ENCODE measurements at regions not wholly inside any gene's neighbourhood (a gene's known extent, or its start where the extent isn't known, plus 50 kb on each side); places are given as distances from the start of the nearest gene placed in this dataset.
"Not testable (repeated sequence)": the region's sequence is repeated elsewhere in the genome, so short reads cannot be mapped to it uniquely, and the experiment has no call there.

DNA sequence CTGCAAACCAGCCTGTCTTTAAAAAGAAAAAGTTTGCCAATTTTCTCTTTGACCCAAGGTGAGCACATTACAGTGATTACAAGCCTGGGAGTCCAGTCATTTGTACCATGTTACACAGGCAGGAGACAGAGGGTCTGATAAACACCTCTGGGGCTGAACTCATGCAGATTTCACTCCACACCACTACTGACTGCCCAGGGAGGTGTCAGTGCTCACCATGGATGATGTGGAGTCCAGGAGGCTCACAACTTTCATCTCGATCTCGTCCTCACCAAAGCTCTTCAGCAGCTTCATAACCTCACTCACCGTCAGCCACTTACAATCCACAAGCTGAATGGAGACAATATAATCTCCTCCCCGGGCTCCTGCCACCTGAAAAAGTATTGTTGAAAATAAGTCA lies 302.4 kb downstream of the GOLGA6L6 start:
- H3K27ac ChIP-seq (ENCODE audit: low read length); H3K4me1 ChIP-seq (ENCODE audit: control insufficient read depth, insufficient read depth, low read length): not testable (repeated sequence)
- 80% methylated on average over 2 of the region's 4 CpGs for WGBS (ENCODE audit: insufficient coverage)

DNA sequence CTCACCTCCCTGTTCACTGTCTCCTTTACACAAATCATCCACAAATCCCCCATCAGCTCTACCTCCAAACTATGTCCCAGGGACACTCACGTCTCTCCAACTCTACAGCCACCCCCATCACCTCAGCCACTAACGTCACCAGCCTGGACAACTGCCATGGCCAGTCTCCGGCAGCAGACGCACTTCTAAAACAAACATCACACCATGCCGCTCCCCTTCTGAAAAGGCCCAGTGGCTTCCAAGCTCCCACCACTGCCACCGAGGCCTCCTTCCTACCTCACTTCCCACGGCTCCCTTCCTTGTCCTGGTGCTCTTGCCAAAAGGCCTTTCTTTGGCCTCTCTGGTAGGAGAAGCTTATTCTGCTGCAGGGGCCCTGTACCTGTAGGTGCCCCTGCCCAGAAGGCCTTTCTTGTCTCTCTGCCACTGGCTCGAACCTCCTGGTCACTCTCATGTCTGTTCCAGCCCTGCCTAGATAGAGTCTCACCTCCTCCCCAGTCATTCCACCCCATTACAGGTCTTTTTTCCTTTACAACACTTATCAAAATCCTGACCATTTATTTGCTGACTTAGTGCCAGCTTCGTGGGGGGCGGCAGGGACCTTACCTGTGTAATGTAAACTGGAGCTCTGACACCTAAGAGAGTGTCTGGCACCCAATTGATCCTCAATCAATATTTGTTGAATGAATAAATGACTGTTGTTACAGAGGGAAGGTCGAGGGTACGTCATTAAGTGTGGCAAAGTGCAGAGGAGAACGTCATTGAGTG lies 304.2 kb downstream of the GOLGA6L6 start:
- peaks cover 67% of the 10 kb centered on the region for H3K9me3 ChIP-seq (replicated peaks; ENCODE audit: control insufficient read depth, low read depth, low read length)
- not testable (repeated sequence) for H3K27me3 ChIP-seq (ENCODE audit: control insufficient read depth, insufficient read depth, low read length); H3K4me3 ChIP-seq (ENCODE audit: low read length); H3K36me3 ChIP-seq (ENCODE audit: control insufficient read depth, insufficient read depth, low read length); H3K27ac ChIP-seq (ENCODE audit: low read length); DNase-seq; H3K4me1 ChIP-seq (ENCODE audit: control insufficient read depth, insufficient read depth, low read length)
- WGBS (ENCODE audit: insufficient coverage) = 69% methylated on average over 13 of the region's 13 CpGs

More for the DNA sequence above, 302.4 kb downstream of the GOLGA6L6 start:
- H3K27me3 ChIP-seq (ENCODE audit: control insufficient read depth, insufficient read depth, low read length); H3K4me3 ChIP-seq (ENCODE audit: low read length); DNase-seq; H3K36me3 ChIP-seq (ENCODE audit: control insufficient read depth, insufficient read depth, low read length): not testable (repeated sequence)
- peaks cover 63% of the 10 kb centered on the region for H3K9me3 ChIP-seq (replicated peaks; ENCODE audit: control insufficient read depth, low read depth, low read length)

DNA sequence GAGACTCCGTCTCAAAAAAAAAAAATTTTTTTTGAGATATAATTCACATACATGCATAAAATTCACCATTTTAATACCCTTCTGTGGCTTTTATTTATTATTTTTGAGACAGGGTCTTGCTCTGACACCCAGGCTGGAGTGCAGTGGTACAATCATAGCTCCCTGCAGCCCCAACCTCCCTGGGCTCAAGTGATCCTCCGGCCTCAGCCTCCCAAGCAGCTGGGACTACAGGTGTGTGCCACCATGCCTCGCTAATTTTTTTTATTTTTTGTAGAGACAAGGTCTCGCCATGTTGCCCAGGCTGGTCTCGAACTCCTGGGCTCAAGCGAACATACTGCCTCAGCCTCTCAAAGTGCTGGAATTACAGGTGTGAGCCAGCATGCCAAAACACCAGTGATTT lies 305.9 kb downstream of the GOLGA6L6 start:
- H3K36me3 ChIP-seq (ENCODE audit: control insufficient read depth, insufficient read depth, low read length); DNase-seq; H3K4me1 ChIP-seq (ENCODE audit: control insufficient read depth, insufficient read depth, low read length); H3K27me3 ChIP-seq (ENCODE audit: control insufficient read depth, insufficient read depth, low read length); H3K4me3 ChIP-seq (ENCODE audit: low read length); H3K27ac ChIP-seq (ENCODE audit: low read length): not testable (repeated sequence)
- peaks cover 64% of the 10 kb centered on the region for H3K9me3 ChIP-seq (replicated peaks; ENCODE audit: control insufficient read depth, low read depth, low read length)
- WGBS (ENCODE audit: insufficient coverage) = 75% methylated on average over 3 of the region's 6 CpGs

DNA sequence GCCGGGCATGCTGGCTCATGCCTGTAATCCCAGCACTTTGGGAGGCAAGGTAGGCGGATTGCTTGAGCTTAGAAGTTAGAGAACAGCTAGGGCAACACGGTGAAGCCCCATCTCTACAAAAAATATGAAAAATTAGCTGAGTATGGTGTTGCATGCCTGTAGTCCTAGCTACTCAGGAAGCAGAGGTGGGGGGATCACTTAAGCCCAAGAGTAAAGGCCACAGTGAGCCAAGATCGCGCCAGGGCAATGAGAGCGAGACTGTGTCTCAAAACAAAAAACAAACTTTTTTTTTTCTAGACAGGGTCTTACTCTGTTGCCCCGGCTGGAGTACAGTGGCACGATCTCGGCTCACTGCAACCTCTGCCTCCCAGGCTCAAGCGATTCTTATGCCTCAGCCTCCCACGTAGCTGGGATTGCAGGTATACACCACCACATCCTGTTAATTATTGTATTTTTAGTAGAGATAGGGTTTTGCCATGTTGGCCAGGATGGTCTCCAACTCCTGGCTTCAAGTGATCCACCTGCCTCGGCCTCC lies 307.5 kb downstream of the GOLGA6L6 start:
- peaks cover 56% of the 10 kb centered on the region for H3K9me3 ChIP-seq (replicated peaks; ENCODE audit: control insufficient read depth, low read depth, low read length)
- not testable (repeated sequence) for H3K36me3 ChIP-seq (ENCODE audit: control insufficient read depth, insufficient read depth, low read length); H3K27ac ChIP-seq (ENCODE audit: low read length); H3K4me1 ChIP-seq (ENCODE audit: control insufficient read depth, insufficient read depth, low read length); H3K27me3 ChIP-seq (ENCODE audit: control insufficient read depth, insufficient read depth, low read length); DNase-seq; H3K4me3 ChIP-seq (ENCODE audit: low read length)
- 76% methylated on average over 7 of the region's 12 CpGs for WGBS (ENCODE audit: insufficient coverage)

DNA sequence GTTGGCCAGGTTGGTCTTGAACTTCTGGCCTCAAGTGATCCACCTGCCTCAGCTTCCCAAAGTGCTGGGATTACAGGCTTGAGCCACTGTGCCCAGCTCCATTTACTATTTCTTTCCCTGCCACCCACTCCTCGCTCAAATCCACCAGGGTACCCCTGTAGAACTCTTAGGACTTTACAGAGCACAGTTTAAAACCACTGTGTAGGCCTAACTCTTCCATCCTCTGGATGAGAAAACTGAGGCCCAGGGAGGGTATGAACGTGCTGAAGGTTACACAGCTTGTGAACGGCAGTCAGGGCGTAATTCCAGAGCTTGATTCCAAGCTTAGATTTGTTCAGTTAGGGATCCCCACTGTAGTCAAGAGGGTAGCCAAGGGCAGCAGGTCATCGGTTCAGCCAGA lies 309.1 kb downstream of the GOLGA6L6 start:
- not testable (repeated sequence) for H3K36me3 ChIP-seq (ENCODE audit: control insufficient read depth, insufficient read depth, low read length); DNase-seq
- H3K9me3 ChIP-seq (replicated peaks; ENCODE audit: control insufficient read depth, low read depth, low read length) = peaks cover 44% of the 10 kb centered on the region

DNA sequence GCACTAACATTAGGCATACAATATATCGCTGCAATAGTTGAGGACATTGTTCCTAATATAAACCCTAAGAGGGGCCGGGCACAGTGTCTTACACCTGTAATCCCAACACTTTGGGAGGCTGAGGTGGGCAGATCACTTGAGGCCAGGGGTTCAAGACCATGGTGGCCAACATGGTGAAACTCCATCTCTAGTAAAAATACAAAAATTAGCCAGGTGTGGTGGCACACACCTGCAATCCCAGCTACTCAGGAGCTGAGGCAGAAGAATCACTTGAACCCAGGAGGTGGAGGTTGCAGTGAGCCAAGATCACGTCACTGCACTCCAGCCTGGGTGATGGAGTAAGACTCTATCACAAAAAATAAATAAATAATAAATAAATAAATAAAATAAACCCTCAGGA lies 310.9 kb downstream of the GOLGA6L6 start:
- not testable (repeated sequence) for H3K4me3 ChIP-seq (ENCODE audit: low read length); H3K27me3 ChIP-seq (ENCODE audit: control insufficient read depth, insufficient read depth, low read length); DNase-seq; H3K36me3 ChIP-seq (ENCODE audit: control insufficient read depth, insufficient read depth, low read length); H3K4me1 ChIP-seq (ENCODE audit: control insufficient read depth, insufficient read depth, low read length); H3K27ac ChIP-seq (ENCODE audit: low read length)
- 78% methylated on average over 1 of the region's 3 CpGs for WGBS (ENCODE audit: insufficient coverage)
- peaks cover 43% of the 10 kb centered on the region for H3K9me3 ChIP-seq (replicated peaks; ENCODE audit: control insufficient read depth, low read depth, low read length)

More for the DNA sequence above, 309.1 kb downstream of the GOLGA6L6 start:
- not testable (repeated sequence) for H3K4me1 ChIP-seq (ENCODE audit: control insufficient read depth, insufficient read depth, low read length); H3K4me3 ChIP-seq (ENCODE audit: low read length); H3K27me3 ChIP-seq (ENCODE audit: control insufficient read depth, insufficient read depth, low read length); H3K27ac ChIP-seq (ENCODE audit: low read length)
- WGBS (ENCODE audit: insufficient coverage) = 59% methylated on average over 4 of the region's 5 CpGs

DNA sequence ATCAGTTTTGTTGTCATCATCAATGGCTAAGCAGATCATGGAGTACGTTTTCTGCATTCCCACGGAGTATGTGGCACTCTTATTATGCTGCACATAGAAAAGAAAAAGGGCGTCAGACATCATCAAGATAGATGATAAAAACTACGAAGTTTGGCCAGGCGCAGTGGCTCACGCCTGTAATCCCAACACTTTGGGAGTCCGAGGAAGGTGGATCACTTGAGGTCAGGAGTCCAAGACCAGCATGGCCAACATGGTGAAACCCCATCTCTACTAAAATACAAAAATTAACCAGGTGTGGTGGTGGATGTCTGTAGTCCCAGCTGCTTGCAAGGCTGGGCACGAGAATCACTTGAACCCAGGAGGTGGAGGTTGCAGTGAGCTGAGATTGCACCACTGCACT lies 312.8 kb downstream of the GOLGA6L6 start:
- H3K36me3 ChIP-seq (ENCODE audit: control insufficient read depth, insufficient read depth, low read length); DNase-seq; H3K27ac ChIP-seq (ENCODE audit: low read length); H3K4me1 ChIP-seq (ENCODE audit: control insufficient read depth, insufficient read depth, low read length); H3K27me3 ChIP-seq (ENCODE audit: control insufficient read depth, insufficient read depth, low read length); H3K4me3 ChIP-seq (ENCODE audit: low read length): not testable (repeated sequence)
- WGBS (ENCODE audit: insufficient coverage) = 77% methylated on average over 7 of the region's 8 CpGs
- H3K9me3 ChIP-seq (replicated peaks; ENCODE audit: control insufficient read depth, low read depth, low read length) = peaks cover 35% of the 10 kb centered on the region

DNA sequence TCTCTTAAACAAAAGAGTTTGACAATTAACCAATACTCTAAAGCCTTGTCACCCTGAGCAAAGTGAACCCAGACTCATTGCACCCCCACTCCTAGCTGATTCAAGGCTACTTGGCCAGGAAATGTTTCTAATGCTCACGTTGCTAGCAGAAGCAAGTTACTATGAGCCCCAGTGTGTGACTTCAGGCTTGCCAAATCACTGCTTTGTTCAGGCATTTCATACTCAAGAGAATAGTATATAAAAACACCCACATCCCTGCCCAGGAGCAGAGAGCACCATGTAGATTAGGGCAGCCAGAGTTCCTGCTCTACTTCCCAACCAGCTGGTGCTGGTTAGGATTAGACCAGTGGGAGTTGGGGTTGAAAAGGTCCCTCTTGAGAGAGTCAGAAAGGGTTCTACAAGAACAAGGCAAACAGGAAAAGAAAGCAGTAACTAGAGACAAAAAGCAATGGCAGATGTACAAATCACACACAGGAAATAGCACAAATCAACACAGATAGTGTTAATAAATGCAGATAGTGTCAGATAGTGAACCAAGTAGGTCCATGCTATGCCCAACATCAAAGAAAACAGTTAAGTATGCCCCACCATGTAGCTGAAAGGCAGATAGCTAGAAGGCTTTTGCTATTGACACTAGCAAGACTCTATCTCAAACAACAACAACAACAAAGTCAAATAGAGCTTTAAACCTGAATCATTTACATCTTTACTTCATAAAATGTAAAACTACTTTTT lies 314.3 kb downstream of the GOLGA6L6 start:
- not testable (repeated sequence) for H3K27ac ChIP-seq (ENCODE audit: low read length); DNase-seq; H3K4me3 ChIP-seq (ENCODE audit: low read length); H3K36me3 ChIP-seq (ENCODE audit: control insufficient read depth, insufficient read depth, low read length); H3K4me1 ChIP-seq (ENCODE audit: control insufficient read depth, insufficient read depth, low read length); H3K27me3 ChIP-seq (ENCODE audit: control insufficient read depth, insufficient read depth, low read length)
- H3K9me3 ChIP-seq (replicated peaks; ENCODE audit: control insufficient read depth, low read depth, low read length) = peaks cover 30% of the 10 kb centered on the region
- WGBS (ENCODE audit: insufficient coverage) = 40% methylated on average over 1 of the region's 1 CpG

DNA sequence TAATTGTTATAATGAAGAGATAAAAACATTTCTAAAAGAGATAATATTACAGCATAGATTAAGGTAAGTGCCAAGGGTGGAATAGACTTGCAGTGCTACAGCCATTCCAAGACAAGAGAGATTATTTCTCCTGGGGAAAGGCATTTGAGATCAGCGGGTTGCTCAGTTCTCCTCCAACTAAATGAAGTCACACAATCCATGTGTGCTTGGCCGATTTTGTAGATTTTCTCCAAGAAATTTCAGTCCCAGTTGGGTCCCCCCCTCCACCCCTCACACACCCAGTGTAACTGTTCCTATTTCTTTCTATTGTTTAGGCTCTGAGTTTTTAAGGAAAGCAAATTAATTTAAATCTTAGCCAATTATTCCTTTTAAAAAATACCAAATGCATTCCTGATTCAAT lies 315.1 kb downstream of the GOLGA6L6 start:
- not testable (repeated sequence) for DNase-seq; H3K27me3 ChIP-seq (ENCODE audit: control insufficient read depth, insufficient read depth, low read length); H3K27ac ChIP-seq (ENCODE audit: low read length); H3K4me1 ChIP-seq (ENCODE audit: control insufficient read depth, insufficient read depth, low read length); H3K36me3 ChIP-seq (ENCODE audit: control insufficient read depth, insufficient read depth, low read length); H3K4me3 ChIP-seq (ENCODE audit: low read length)
- peaks cover 32% of the 10 kb centered on the region for H3K9me3 ChIP-seq (replicated peaks; ENCODE audit: control insufficient read depth, low read depth, low read length)
- no CpG with 5 or more reads among the region's 2 CpGs for WGBS (ENCODE audit: insufficient coverage)

DNA sequence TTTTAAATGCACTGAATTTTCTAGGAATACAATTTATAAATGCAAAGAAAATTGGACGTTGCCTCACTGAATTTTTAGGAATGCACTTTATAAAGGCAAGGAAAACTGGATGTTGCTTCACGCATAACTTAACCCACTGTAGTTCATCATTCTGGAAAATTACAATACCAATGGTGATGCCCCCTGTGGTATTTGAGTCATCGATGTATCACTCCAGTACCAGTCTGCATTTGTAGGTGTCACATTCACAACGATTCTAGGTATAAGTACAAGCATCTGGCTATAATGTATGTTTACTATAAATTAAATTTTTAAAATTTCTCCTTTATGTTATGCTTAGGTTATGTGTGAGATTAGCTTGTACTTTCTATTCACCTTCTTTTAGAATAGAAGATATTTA lies 320.5 kb downstream of the GOLGA6L6 start:
- not testable (repeated sequence) for H3K27me3 ChIP-seq (ENCODE audit: control insufficient read depth, insufficient read depth, low read length); H3K27ac ChIP-seq (ENCODE audit: low read length); H3K4me3 ChIP-seq (ENCODE audit: low read length); DNase-seq; H3K36me3 ChIP-seq (ENCODE audit: control insufficient read depth, insufficient read depth, low read length); H3K4me1 ChIP-seq (ENCODE audit: control insufficient read depth, insufficient read depth, low read length)
- WGBS (ENCODE audit: insufficient coverage) = 71% methylated on average over 1 of the region's 4 CpGs
- H3K9me3 ChIP-seq (replicated peaks; ENCODE audit: control insufficient read depth, low read depth, low read length) = peaks cover 35% of the 10 kb centered on the region
